Heart left ventricle (tissue), 16 donors: ENCODE measurements at regions not wholly inside any gene's neighbourhood (a gene's known extent, or its start where the extent isn't known, plus 50 kb on each side); places are given as distances from the start of the nearest gene placed in this dataset.

Experiments used
- ATAC-seq, 4 donors: fragments of 200-7000 bp; cut with Tn5 transposase; one replicate each; pipeline ENCODE4 v1.9.1; 2020 to 2022; ENCODE audit warnings: moderate library complexity in 4 of 4, mild to moderate bottlenecking in 3 of 4, moderate number of reproducible peaks in 1 of 4
- DNase-seq, 5 donors: peaks; one replicate each; pipeline ENCODE4 v3.0.0-alpha.2; 2020
- H3K27ac ChIP-seq, 12 donors: fragments of 200-600 bp; sonication (generic) in 4 of 12; one replicate each; pipeline versions ENCODE4 v1.5.0 to v1.8.0; 2016 to 2022; ENCODE audit warnings: mild to moderate bottlenecking in 2 of 12
- H3K27me3 ChIP-seq, 9 donors: fragments of 200-600 bp; sonication (generic) in 2 of 9; one replicate each; pipeline versions ENCODE4 v1.5.1 to v1.8.0; 2016 to 2022; ENCODE audit warnings: mild to moderate bottlenecking in 3 of 9
- H3K36me3 ChIP-seq, 9 donors: fragments of 200-600 bp; sonication (generic) in 2 of 9; one replicate each; pipeline versions ENCODE4 v1.5.0 to v1.8.0; 2018 to 2022; ENCODE audit warnings: mild to moderate bottlenecking in 2 of 9
- H3K4me1 ChIP-seq, 12 donors: fragments of 200-600 bp; sonication (generic) in 4 of 12; one replicate each; pipeline versions ENCODE4 v1.5.0 to v1.8.0; 2016 to 2022; ENCODE audit warnings: mild to moderate bottlenecking in 3 of 12
- H3K4me3 ChIP-seq, 12 donors: fragments of 200-600 bp; sonication (generic) in 4 of 12; one replicate each; pipeline versions ENCODE4 v1.5.0 to v1.8.0; 2017 to 2022; ENCODE audit warnings: mild to moderate bottlenecking in 9 of 12, moderate library complexity in 4 of 12
- H3K9me3 ChIP-seq, 12 donors: fragments of 200-600 bp; sonication (generic) in 4 of 12; one replicate each; pipeline versions ENCODE4 v1.5.0 to v1.8.0; 2016 to 2022; ENCODE audit warnings: mild to moderate bottlenecking in 1 of 12
- POLR2A ChIP-seq, 2 donors: fragments of 450-650 bp; IDR thresholded peaks; one replicate each; pipeline ENCODE4 v1.6.1; 2017; ENCODE audit warnings: antibody characterized with exemption in 2 of 2, mild to moderate bottlenecking in 2 of 2, moderate library complexity in 2 of 2
- WGBS, 4 donors: extraction: QIAGEN DNeasy Blood & Tissue Kit in 2 of 4; methylation state at CpG; one replicate each; pipeline versions ENCODE4 v1.1.5 to v1.1.7; 2013 to 2018; 5-methylcytosine and 5-hydroxymethylcytosine counted together
- intact Hi-C, 10 donors: fragments of 100-400 bp; cut with DNase I; formaldehyde crosslinking; loops; one replicate each; pipeline versions ENCODE4 v1.11.1 to v1.14.2; 2022
- TF ChIP-seq, protein P1 (sequence below), 12 donors: fragments of 200-600 bp; sonication (generic) in 4 of 12; IDR thresholded peaks; one replicate each; pipeline versions ENCODE4 v1.5.0 to v1.8.0; 2018 to 2022; ENCODE audit warnings: antibody characterized with exemption in 12 of 12, mild to moderate bottlenecking in 5 of 12
- donor health status: ischemic (EF 13 %, LVEDD 7.1; RV severe dilation, severe dysfunction).
- donor health status: healthy with polysubstance abuse.
- donor health status: DM: no; HTN: yes; CAD: no.
- donor health status: DM: no; HTN: no; CAD: no.
- donor health status: ischemic (EF 25% LVEDD 6.9; RV normal size, moderate dysfunction).
- donor health status: ischemic (EF 25% LVEDD 5.7; RV mildly dilated, moderate dysfunction).
- donor health status: healthy.
- donor health status: DM: yes; HTN: yes; CAD: no.
- donor health status: ischemic (EF 35%, LVEDD 5.7; RV mildly dilated, moderate dysfunction).
- donor health status: nonischemic (EF 11% LVEDD 7.7; RV severe dilation, severe dysfunction).
- donor health status: DM: yes; HTN: yes; CAD: no.
- donor health status: PGD.
- donor health status: ischemic (EF 29% LVEDD 5.4; RV normal size, mild dysfunction).
- donor health status: nonischemic (EF 23%, LVEDD 6.1; RV moderate dilation, normal function).

DNA sequence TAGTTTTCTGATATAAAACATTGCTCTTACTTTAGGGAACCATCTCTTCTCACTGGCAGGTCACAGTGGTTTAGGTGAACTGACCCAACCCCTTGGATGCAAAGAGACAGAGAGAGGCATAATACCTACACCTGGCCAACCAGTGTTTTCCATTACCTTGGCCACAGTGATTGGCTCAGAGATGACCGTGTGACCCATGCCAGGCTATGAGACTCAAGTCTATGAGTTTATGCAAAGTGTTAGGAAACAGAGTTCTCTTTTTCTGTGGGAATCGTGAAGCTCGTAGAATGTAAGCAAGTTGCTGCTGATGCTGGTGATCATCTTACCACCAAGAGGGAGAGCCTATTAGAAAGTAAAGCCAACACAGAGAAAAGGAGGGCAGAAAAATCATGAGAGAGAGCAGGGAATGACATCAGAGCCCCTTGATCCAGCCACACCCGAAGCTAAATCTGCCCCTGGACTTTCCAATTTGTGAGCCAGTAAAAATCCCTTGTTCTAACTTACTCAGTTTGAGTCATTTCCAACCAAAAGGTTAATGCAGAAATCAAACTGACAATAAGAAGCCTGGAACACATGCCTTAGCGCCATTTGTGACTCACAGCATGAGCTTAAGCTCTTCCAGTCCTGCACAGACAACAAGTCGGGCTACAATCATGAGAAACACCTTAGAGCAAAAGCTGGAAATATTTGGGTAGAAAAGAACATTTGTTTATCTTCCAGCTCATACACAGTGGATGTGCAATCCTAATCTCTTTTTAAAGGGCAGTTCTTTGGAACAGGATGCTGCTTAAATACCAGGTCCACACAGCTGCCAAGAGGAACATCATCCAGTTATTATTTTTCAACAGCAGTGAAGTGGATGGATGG is 81.3 kb upstream of the KAZN start:
- intact Hi-C loops = no loop called here
- ATAC-seq = peak in 3 of 4 donors; percentile 49 to 88 (median 80)
- TF ChIP-seq, protein P1, sequence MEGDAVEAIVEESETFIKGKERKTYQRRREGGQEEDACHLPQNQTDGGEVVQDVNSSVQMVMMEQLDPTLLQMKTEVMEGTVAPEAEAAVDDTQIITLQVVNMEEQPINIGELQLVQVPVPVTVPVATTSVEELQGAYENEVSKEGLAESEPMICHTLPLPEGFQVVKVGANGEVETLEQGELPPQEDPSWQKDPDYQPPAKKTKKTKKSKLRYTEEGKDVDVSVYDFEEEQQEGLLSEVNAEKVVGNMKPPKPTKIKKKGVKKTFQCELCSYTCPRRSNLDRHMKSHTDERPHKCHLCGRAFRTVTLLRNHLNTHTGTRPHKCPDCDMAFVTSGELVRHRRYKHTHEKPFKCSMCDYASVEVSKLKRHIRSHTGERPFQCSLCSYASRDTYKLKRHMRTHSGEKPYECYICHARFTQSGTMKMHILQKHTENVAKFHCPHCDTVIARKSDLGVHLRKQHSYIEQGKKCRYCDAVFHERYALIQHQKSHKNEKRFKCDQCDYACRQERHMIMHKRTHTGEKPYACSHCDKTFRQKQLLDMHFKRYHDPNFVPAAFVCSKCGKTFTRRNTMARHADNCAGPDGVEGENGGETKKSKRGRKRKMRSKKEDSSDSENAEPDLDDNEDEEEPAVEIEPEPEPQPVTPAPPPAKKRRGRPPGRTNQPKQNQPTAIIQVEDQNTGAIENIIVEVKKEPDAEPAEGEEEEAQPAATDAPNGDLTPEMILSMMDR (IDR thresholded peaks at IDR 0.05) = no peak
- TF ChIP-seq POLR2A (IDR thresholded peaks at IDR 0.05) = no peak
- Histone ChIP-seq H3K9me3 (no peaks in the 10 kb centered on the region), H3K4me1 (peaks cover 0 to 7% (median 0%) of the 10 kb centered on the region in 12 donors), H3K27ac (peak overlapping the region in 3 of 12 donors; percentile 24 to 35 (median 32)), H3K4me3 (no peak overlapping the region), H3K36me3 (no peaks in the 10 kb centered on the region), H3K27me3 (peaks cover 0 to 9% (median 0%) of the 10 kb centered on the region in 9 donors)
- WGBS, 4 donors = 59 to 80% (median 72%) methylated on average over 6 of the region's 6 CpGs
- DNase-seq = no peak

DNA sequence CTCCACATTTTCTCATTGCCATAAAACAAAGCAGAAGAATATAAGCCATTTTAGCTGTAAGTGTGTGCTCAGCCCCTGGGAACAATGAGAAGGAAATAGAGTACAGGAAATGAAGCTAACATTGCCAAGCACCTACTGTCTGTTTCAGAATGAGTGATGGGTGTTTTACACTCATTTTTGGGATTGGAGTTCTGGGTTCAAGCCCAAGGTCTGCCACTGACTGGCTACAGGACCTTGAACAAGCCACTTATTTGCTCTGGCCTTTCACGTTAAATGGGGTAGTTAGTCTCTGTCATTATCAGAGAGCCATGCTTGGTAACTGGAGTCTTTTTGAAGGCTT is 80.7 kb upstream of the KAZN start:
- peaks cover 0 to 10% (median 0%) of the 10 kb centered on the region in 12 donors for H3K4me1 ChIP-seq
- no peaks in the 10 kb centered on the region for H3K36me3 ChIP-seq
- TF ChIP-seq, protein P1 (IDR thresholded peaks at IDR 0.05) = no peak
- no peak for TF ChIP-seq POLR2A (IDR thresholded peaks at IDR 0.05)
- ATAC-seq (no peak), DNase-seq (no peak)
- no peaks in the 10 kb centered on the region for H3K9me3 ChIP-seq
- H3K27ac ChIP-seq = peak overlapping the region in 1 of 12 donors; percentile 24
- no peak overlapping the region for H3K4me3 ChIP-seq
- H3K27me3 ChIP-seq = peaks cover 0 to 9% (median 0%) of the 10 kb centered on the region in 9 donors
- intact Hi-C loops = no loop called here
- 65 to 83% (median 80%) methylated on average over 1 of the region's 1 CpG for WGBS, 4 donors

DNA sequence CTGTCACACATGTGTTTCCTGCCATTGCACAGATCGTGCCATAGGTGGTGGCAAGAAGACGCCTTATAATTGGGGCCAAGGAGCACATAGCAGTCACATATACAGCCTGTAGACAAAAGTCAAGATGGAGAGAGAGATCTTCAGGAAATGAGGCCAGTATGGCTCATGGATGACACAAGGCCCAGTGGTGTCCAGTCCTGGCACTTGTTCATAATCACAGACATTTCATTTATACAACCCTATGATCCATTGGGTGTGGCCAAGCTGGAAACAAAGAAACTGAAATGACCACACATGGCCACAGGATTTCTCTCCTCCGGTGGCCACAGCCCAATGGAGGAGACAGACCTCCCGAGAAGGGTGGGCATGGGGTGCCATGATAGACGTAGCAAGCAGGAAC is 78.5 kb upstream of the KAZN start:
- TF ChIP-seq, protein P1 (IDR thresholded peaks at IDR 0.05) = no peak
- no peak for TF ChIP-seq POLR2A (IDR thresholded peaks at IDR 0.05)
- intact Hi-C loops = no loop called here
- DNase-seq (no peak), ATAC-seq (no peak)
- Histone ChIP-seq H3K27me3 (peaks cover 0 to 9% (median 0%) of the 10 kb centered on the region in 9 donors), H3K4me1 (peaks cover 0 to 12% (median 0%) of the 10 kb centered on the region in 12 donors), H3K27ac (peak overlapping the region in 1 of 12 donors; percentile 47), H3K4me3 (no peak overlapping the region), H3K36me3 (no peaks in the 10 kb centered on the region), H3K9me3 (no peaks in the 10 kb centered on the region)
- 60 to 85% (median 77%) methylated on average over 4 to 5 of the region's 5 CpGs for WGBS, 4 donors

DNA sequence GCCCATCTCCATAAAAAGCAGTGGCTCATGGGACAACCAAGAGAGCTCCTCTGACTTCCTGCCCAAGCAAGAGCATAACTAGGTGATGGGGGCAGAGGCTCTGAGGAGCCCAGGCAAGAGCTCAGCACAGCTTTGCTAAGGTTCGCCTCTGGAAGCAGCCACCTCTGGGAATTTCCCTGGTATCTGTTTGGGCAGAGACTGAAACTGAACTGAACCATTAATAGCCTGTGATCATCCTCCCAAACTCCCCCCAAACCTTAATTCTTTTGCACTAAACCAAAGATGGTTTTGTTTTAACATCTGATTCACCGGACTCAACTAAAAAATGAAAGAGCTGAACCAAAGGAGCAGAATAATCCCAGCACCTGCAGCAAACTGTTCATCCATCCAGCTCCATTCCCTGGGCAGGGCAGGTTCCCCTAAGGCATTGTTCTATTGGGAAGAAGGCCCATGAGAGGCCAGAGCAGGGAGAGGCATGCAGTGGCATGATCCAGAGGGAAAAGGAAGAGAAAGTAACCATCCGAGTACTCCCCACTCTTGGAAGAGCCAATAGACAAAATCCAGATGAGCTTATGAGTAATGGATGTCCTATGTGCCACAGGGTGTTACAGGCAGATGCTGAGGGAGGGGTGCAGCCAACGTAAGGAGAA is 77.8 kb upstream of the KAZN start:
- ATAC-seq (no peak), DNase-seq (no peak)
- intact Hi-C loops = no loop called here
- peaks cover 0 to 11% (median 0%) of the 10 kb centered on the region in 9 donors for H3K27me3 ChIP-seq
- peak overlapping the region in 1 of 12 donors; percentile 47 for H3K27ac ChIP-seq
- no peak overlapping the region for H3K4me3 ChIP-seq
- H3K4me1 ChIP-seq = peaks cover 0 to 12% (median 0%) of the 10 kb centered on the region in 12 donors
- no peaks in the 10 kb centered on the region for H3K9me3 ChIP-seq
- WGBS, 4 donors = 80 to 85% (median 83%) methylated on average over 4 of the region's 4 CpGs
- no peaks in the 10 kb centered on the region for H3K36me3 ChIP-seq
- TF ChIP-seq, protein P1 (IDR thresholded peaks at IDR 0.05) = no peak
- no peak for TF ChIP-seq POLR2A (IDR thresholded peaks at IDR 0.05)
